DND-41 (cell line): ENCODE measurements at regions not wholly inside any gene's neighbourhood (a gene's known extent, or its start where the extent isn't known, plus 50 kb on each side); places are given as distances from the start of the nearest gene placed in this dataset.

Source experiments
- ATAC-seq: fragments of 200-7000 bp; cut with Tn5 transposase; 3 replicates; pipeline ENCODE4 v1.9.1; 2021; ENCODE audit warnings: low read depth; ENCODE audit not compliant: insufficient read depth
- DNase-seq: peaks from one replicate; pipeline ENCODE4 v3.0.0-alpha.2; 2020
- H2AFZ ChIP-seq: 2 replicates; pipeline ENCODE4 v1.6.0; 2012; ENCODE audit warnings: low read depth, low read length
- H3K27ac ChIP-seq: 2 replicates; pipeline ENCODE4 v1.5.1; 2012; ENCODE audit warnings: low read length, inconsistent platforms
- H3K27me3 ChIP-seq: fragments of 200-600 bp; sonication (generic); 2 replicates; pipeline ENCODE4 v1.6.0; 2012; ENCODE audit warnings: low read length, mild to moderate bottlenecking, inconsistent platforms; ENCODE audit not compliant: insufficient read depth, poor library complexity
- H3K36me3 ChIP-seq: 2 replicates; pipeline ENCODE4 v1.5.1; 2012; ENCODE audit warnings: low read length, inconsistent platforms; ENCODE audit not compliant: insufficient read depth
- H3K4me1 ChIP-seq: 2 replicates; pipeline ENCODE4 v1.5.1; 2012; ENCODE audit warnings: mild to moderate bottlenecking, low read length; ENCODE audit not compliant: insufficient read depth
- H3K4me2 ChIP-seq: 2 replicates; pipeline ENCODE4 v1.6.0; 2012; ENCODE audit warnings: mild to moderate bottlenecking, moderate library complexity, low read length, inconsistent platforms; ENCODE audit not compliant: insufficient read depth
- H3K4me3 ChIP-seq, 2 experiments: fragments of 200-600 bp in 1 of 2; shearing (Covaris generic) in 1 of 2; 2 replicates each; pipeline ENCODE4 v1.5.1; 2012 to 2016; ENCODE audit warnings: inconsistent platforms in 2 of 2, low read length in 2 of 2, mild to moderate bottlenecking in 2 of 2, low read depth in 1 of 2, moderate library complexity in 1 of 2
- H3K79me2 ChIP-seq: 2 replicates; pipeline ENCODE4 v1.6.0; 2012; ENCODE audit warnings: low read length, inconsistent platforms; ENCODE audit not compliant: insufficient read depth
- H3K9ac ChIP-seq: 2 replicates; pipeline ENCODE4 v1.6.0; 2012; ENCODE audit warnings: low read depth, mild to moderate bottlenecking, inconsistent platforms, low read length, moderate library complexity
- H3K9me3 ChIP-seq: 2 replicates; pipeline ENCODE4 v1.5.1; 2012; ENCODE audit warnings: low read length, moderate library complexity, mild to moderate bottlenecking, inconsistent platforms; ENCODE audit not compliant: insufficient read depth, severe bottlenecking
- H4K20me1 ChIP-seq: 2 replicates; pipeline ENCODE4 v1.6.0; 2012; ENCODE audit warnings: low read length; ENCODE audit not compliant: insufficient read depth
- EZH2 ChIP-seq: IDR thresholded peaks from 3 replicates; pipeline ENCODE4 v1.6.1; 2012; ENCODE audit warnings: borderline replicate concordance, low read depth, mild to moderate bottlenecking, moderate library complexity, low read length, inconsistent platforms; ENCODE audit not compliant: severe bottlenecking
- TF ChIP-seq, protein P1 (sequence below): IDR thresholded peaks from 2 replicates; pipeline ENCODE4 v1.5.1; 2012; ENCODE audit warnings: borderline replicate concordance, low read length, moderate library complexity, mild to moderate bottlenecking; ENCODE audit not compliant: poor library complexity, severe bottlenecking; ENCODE audit errors: extremely low read depth

DNA sequence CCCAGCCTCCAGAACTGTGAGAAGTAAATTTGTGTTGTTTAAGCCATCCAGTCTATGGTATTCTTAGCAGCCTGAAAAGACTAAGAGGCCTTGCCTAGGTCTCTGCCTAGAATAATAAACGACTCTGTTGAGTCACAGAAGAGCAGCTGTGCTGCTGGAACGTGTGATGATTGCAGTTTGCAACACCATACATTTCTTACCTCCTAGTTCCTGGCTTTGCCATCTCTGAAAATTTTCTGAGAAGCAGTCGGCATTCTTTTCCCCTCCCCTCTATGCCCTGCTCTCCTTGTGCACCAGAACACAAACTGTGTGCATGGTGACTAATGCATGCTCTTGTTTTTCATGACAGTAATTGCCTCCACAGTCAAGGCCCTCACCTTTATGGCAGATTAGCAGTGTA is 301.3 kb downstream of the IL20RB start:
- peaks cover under 1% of the 10 kb centered on the region for H3K27me3 ChIP-seq
- H3K79me2 ChIP-seq, result no peaks in the 10 kb centered on the region
- H3K9me3 ChIP-seq, result no peaks in the 10 kb centered on the region
- no peak overlapping the region for H2AFZ ChIP-seq
- H3K27ac ChIP-seq, result no peak overlapping the region
- H3K36me3 ChIP-seq, result no peaks in the 10 kb centered on the region
- DNase-seq, result no peak
- H3K4me2 ChIP-seq, result no peak overlapping the region
- H3K4me3 ChIP-seq, result no peak overlapping the region
- H3K9ac ChIP-seq, result no peak overlapping the region
- no peaks in the 10 kb centered on the region for H4K20me1 ChIP-seq
- H3K4me1 ChIP-seq, result no peaks in the 10 kb centered on the region
- TF ChIP-seq EZH2, result no peak
- TF ChIP-seq, protein P1, sequence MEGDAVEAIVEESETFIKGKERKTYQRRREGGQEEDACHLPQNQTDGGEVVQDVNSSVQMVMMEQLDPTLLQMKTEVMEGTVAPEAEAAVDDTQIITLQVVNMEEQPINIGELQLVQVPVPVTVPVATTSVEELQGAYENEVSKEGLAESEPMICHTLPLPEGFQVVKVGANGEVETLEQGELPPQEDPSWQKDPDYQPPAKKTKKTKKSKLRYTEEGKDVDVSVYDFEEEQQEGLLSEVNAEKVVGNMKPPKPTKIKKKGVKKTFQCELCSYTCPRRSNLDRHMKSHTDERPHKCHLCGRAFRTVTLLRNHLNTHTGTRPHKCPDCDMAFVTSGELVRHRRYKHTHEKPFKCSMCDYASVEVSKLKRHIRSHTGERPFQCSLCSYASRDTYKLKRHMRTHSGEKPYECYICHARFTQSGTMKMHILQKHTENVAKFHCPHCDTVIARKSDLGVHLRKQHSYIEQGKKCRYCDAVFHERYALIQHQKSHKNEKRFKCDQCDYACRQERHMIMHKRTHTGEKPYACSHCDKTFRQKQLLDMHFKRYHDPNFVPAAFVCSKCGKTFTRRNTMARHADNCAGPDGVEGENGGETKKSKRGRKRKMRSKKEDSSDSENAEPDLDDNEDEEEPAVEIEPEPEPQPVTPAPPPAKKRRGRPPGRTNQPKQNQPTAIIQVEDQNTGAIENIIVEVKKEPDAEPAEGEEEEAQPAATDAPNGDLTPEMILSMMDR, result no peak
- ATAC-seq, result no peak

DNA sequence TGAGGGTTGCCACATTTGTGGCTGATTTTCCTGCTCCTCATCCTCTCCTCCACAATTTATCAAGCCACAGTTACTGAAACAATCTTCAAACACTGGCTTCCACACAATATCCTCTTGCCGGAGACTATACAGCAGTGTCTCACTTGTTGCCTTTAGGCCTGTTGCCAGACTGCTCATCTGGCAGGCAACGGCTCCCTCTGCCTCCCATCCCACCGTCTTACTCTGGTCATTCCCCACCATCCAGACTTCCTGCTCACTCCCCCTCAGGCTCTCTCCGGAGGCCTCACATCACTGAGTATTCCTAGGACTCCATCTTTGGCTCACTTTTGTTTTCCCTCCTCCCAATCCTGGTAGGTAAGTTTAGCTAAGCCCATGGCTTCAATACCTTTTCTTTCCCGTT is 301.9 kb downstream of the IL20RB start:
- Histone ChIP-seq H3K79me2 (no peaks in the 10 kb centered on the region), H3K36me3 (no peaks in the 10 kb centered on the region), H3K9ac (no peak overlapping the region), H3K9me3 (no peaks in the 10 kb centered on the region), H3K4me2 (no peak overlapping the region), H3K4me3 (no peak overlapping the region), H3K4me1 (no peaks in the 10 kb centered on the region), H3K27me3 (peaks cover 4% of the 10 kb centered on the region), H2AFZ (no peak overlapping the region), H3K27ac (no peak overlapping the region), H4K20me1 (no peaks in the 10 kb centered on the region)
- ATAC-seq (no peak), DNase-seq (no peak)
- TF ChIP-seq, protein P1, result no peak
- TF ChIP-seq EZH2, result no peak

DNA sequence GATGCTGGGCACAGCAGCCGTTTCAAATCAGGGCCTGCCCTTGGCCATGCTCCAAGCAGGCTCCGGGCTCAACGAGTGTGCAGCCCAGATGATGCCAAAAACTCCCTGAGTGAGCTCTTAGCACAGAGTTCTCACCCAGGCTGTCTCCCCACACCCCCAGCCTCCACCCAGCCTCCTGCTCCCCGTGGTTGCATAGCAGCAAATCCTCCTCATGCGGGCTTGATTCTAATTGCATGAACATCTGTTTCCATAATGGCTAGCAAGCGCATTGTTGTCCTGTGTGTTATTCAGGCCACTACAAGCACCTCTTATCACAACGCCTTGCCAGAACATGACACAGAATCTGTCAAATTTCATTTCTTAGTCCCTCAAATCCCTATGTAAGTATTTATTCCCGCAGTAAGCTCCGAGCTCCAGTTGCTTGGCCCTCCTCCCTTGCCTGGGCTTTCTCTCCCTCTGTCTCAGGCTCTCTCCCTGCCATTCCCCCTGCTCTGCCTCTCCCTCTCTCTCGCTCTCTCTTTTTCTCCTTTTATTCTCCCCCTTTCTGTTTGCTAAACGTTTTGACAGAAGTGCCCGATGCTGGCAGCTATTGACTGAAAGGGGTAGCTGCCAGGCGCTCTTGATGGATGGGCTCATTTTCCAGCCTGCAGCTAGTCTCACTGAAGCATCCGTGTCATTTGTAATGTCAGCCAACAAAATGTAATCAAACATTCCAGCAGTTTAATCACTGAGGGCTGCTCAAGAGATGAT is 306.5 kb downstream of the IL20RB start:
- H4K20me1 ChIP-seq, result no peaks in the 10 kb centered on the region
- no peaks in the 10 kb centered on the region for H3K79me2 ChIP-seq
- no peaks in the 10 kb centered on the region for H3K4me1 ChIP-seq
- no peak overlapping the region for H3K9ac ChIP-seq
- no peaks in the 10 kb centered on the region for H3K36me3 ChIP-seq
- DNase-seq (no peak), ATAC-seq (no peak)
- no peak overlapping the region for H2AFZ ChIP-seq
- H3K4me2 ChIP-seq, result no peak overlapping the region
- peaks cover 10% of the 10 kb centered on the region for H3K27me3 ChIP-seq
- H3K27ac ChIP-seq, result no peak overlapping the region
- no peak overlapping the region for H3K4me3 ChIP-seq
- TF ChIP-seq, protein P1, result no peak
- no peak for TF ChIP-seq EZH2
- H3K9me3 ChIP-seq, result no peaks in the 10 kb centered on the region

DNA sequence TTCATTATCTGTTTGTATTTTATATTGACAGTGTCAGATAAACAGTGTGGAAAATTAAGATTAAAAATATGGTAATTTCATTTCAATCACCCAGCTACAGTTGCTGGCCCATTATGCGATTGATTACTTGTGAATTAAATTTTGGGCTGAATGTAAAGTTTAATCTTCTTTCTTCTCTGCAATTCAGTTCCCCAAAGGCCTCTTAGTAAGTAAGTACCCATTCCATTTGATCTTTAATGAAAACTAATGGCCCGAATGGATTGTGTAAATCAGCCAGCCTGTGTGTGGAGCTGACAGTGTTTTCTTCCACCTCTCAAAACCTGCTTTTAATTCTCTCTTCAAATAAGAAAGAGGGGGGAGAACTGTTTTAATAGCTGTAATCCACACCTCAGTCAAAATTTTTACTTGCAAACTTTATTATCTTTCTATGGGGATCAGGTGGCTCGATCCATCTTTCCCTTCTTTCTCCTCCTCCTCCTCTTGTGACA is 307.1 kb downstream of the IL20RB start:
- Histone ChIP-seq H3K9ac (no peak overlapping the region), H3K27ac (no peak overlapping the region), H4K20me1 (no peaks in the 10 kb centered on the region), H3K4me3 (no peak overlapping the region), H3K36me3 (no peaks in the 10 kb centered on the region), H3K27me3 (peaks cover 10% of the 10 kb centered on the region), H3K9me3 (no peaks in the 10 kb centered on the region), H3K4me2 (no peak overlapping the region), H3K4me1 (no peaks in the 10 kb centered on the region), H2AFZ (no peak overlapping the region), H3K79me2 (no peaks in the 10 kb centered on the region)
- TF ChIP-seq EZH2, result no peak
- TF ChIP-seq, protein P1, result no peak
- ATAC-seq, result no peak
- DNase-seq, result no peak
